Suppressor macrophage treated with lipopolysaccharide for 4 hours (primary cell): ENCODE measurements at regions not wholly inside any gene's neighbourhood (a gene's known extent, or its start where the extent isn't known, plus 50 kb on each side); places are given as distances from the start of the nearest gene placed in this dataset.
"Not testable (repeated sequence)": the region's sequence is repeated elsewhere in the genome, so short reads cannot be mapped to it uniquely, and the experiment has no call there.

Experiments
- DNase-seq: peaks from one replicate; pipeline ENCODE4 v3.0.0-alpha.2; 2020

- DNase-seq, result peak; percentile 41
These were observed 124.6 kb upstream of the GBE1 start for GRCh38 chr3:81886081-81886480.

- no peak for DNase-seq
These were observed 123.3 kb upstream of the GBE1 start for GRCh38 chr3:81884791-81885190.

GRCh38 chr3:81876826-81877225, 115.4 kb upstream of the GBE1 start:
- DNase-seq, result no peak

- DNase-seq, result no peak
These were observed 113.3 kb upstream of the GBE1 start for GRCh38 chr3:81874738-81875137.

GRCh38 chr3:81872566-81872965, 111.1 kb upstream of the GBE1 start:
- peak; percentile 19 for DNase-seq

- DNase-seq, result no peak
These were observed 110.1 kb upstream of the GBE1 start for GRCh38 chr3:81871358-81872155.

- DNase-seq, result peak; percentile 5
These were observed 107.9 kb upstream of the GBE1 start for GRCh38 chr3:81869382-81869781.

GRCh38 chr3:81868597-81868996, 107.2 kb upstream of the GBE1 start:
- no peak for DNase-seq

GRCh38 chr3:81867875-81868274, 106.4 kb upstream of the GBE1 start:
- no peak for DNase-seq

- DNase-seq, result not testable (repeated sequence)
These were observed 103.7 kb upstream of the GBE1 start for GRCh38 chr3:81865164-81865563.

GRCh38 chr3:81864272-81864671, 102.8 kb upstream of the GBE1 start:
- DNase-seq, result no peak

- DNase-seq, result no peak
These were observed 102.3 kb upstream of the GBE1 start for GRCh38 chr3:81863756-81864155.

GRCh38 chr3:81861593-81861992, 100.1 kb upstream of the GBE1 start:
- no peak for DNase-seq

GRCh38 chr3:81859524-81859923, 98.1 kb upstream of the GBE1 start:
- DNase-seq, result no peak

GRCh38 chr3:81853431-81853830, 92.0 kb upstream of the GBE1 start:
- DNase-seq, result no peak

- DNase-seq, result no peak
These were observed 89.7 kb upstream of the GBE1 start for GRCh38 chr3:81851176-81851575.

GRCh38 chr3:81846988-81847387, 85.5 kb upstream of the GBE1 start:
- no peak for DNase-seq

- peak; percentile 20 for DNase-seq
These were observed 80.1 kb upstream of the GBE1 start for GRCh38 chr3:81841540-81841939.

- DNase-seq, result no peak
These were observed 78.2 kb upstream of the GBE1 start for GRCh38 chr3:81839504-81840094.

GRCh38 chr3:81838457-81838856, 77.0 kb upstream of the GBE1 start:
- DNase-seq, result peak; percentile 67

GRCh38 chr3:81837071-81837593, 75.7 kb upstream of the GBE1 start:
- no peak for DNase-seq

GRCh38 chr3:81829937-81830336, 68.5 kb upstream of the GBE1 start:
- DNase-seq, result no peak

GRCh38 chr3:81829272-81829671, 67.8 kb upstream of the GBE1 start:
- DNase-seq, result not testable (repeated sequence)

GRCh38 chr3:81823882-81824395, 62.5 kb upstream of the GBE1 start:
- DNase-seq, result peak; percentile 77
